ENCODE measurements at regions not wholly inside any gene's neighbourhood (a gene's known extent, or its start where the extent isn't known, plus 50 kb on each side); places are given as distances from the start of the nearest gene placed in this dataset.

- no peak for DNase-seq
Observed at GRCh38 chr4:112852601-112853000, 196.9 kb upstream of the ANK2 start.

- no peak for DNase-seq
Observed at GRCh38 chr4:112853662-112854256, 195.7 kb upstream of the ANK2 start.

DNA sequence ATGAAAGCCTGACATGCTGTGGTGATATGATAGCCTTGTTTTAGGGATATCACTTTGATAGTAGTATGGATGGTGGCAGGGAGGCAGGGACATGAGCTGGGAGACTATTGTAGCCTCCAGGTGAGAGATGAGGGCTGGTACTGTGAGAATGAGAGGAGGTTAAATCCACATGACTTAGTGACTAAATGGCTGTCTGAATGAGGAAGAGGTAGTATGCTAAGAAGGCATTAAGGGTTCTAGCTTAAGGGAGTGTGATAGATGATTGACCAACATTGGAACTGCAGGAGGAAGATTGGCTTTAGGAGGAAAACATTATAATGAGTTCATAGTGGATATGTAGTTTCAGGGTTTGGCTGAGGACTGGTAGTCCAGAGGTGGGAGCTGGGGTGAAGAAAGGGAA lies 195.0 kb upstream of the ANK2 start:
- DNase-seq = no peak

GRCh38 chr4:112855058-112855457 lies 194.4 kb upstream of the ANK2 start:
- DNase-seq = no peak

- DNase-seq = no peak
Observed at GRCh38 chr4:112857461-112857860, 192.0 kb upstream of the ANK2 start.

GRCh38 chr4:112858751-112859150 lies 190.7 kb upstream of the ANK2 start:
- DNase-seq = no peak

DNA sequence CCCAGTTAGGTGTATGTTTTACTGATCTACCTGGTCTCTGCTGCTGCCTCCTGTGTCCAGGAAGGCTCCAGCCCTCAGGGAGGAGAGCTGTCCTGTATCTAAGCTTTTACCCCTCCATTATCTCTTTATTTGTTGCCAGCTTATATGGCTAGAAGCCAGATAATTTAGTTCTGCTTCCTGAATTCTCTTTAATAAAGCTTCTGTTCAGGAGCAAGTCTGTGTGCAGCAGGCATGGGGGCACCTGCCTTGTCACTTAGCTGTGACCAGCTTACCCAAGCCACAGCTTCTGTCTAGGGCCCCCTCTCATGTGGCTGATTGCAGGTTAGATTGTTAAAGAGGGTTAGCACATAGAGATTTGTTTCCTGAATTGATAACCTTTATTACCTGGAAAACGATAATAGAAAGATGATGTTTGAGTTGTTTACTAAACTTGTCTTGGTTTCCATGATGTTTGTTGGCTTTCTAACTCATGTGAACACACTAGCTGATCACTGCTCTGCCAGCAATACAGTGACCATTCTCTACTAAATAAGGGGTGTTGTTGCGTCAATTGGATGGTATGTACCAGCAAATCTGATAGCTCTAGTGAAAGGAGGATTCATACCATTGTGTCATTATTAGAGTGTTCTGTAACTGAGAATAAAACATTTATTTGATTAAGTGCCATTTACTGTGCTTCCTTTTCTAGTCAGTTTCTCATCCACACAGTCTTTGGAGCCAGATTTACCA lies 189.8 kb upstream of the ANK2 start:
- no peak for DNase-seq

DNA sequence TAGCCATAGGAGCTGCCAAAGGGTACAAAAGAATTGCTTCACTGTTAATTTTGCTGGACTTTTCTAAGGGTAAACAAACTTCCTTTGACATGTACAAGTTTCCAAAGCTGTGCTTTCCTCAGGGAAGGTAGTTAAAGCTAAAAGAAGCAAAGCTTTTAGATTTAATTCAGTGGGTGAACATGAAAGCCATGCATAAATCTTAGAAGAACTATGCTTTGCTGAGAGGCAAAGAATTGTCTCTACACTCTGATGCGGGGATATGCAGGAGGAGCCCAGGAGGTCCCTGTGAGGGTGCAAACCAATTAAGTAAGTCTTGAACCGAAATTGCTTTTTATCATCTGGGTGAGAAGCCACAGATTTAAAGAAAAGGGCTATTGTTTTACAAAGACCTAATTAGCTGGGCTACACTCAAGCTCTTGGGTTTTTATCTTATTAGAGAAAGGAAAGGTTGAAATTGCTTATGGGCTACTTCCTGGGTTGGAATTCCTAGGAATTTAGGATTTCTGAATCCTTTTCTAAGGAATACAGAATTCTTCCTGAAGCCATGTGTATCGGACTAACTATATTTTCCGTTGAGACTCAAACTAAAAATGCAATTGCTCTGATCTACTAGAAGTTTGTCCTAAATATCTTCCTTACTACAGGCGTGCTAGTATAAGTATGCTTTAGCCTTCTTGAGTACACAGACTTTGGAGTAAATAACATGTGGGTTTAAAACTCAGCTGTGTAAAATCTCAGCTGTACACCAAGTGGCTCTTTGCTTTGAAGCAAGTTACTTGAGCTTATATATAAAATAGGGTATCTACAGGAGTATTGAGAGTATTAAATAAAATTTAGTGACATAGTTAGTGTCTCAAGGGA lies 188.4 kb upstream of the ANK2 start:
- no peak for DNase-seq

DNA sequence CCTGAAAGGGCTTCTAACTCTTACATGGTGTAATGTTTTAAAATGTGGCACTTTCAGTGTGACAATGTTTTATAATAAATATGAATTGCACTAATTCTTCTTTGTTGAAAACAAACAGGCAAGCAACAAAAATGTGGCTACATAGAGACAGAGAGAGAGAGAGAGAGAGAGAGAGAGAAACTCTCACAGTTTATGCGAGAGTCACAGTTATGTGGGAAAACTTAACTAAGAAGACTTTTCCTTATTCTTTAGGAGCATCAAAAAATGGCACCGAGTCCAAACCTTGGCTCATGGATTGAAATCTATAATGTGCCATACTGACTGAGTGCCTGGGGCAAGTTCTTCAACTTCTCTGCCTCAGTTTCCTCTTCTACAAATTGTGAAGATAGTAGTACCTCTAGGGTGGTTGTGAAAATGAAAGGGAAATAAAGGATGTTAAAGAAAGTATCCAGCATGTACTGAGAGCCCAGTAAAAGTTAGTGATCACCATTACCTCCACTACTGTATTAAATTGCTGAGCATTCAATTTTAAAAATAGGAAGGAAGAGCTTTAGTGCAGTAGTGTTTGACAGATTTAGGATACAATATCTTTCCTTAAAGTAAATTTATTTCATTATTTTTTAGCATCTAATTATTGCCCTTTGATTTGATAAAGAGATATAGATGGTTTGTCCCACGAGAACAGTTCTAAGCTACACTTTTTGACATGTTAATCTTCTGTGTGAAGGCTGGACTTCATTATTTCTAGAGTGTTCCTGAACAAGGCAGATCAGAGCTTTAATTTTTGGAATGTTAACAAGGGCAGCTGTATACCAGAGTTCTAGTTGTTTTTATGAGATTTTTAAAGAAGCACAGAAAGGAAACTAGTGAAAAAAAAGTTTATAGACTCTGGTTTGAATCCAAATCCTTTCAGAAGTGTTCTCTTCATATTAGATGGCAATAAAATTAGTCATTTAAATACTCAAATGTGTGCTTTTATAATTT lies 187.5 kb upstream of the ANK2 start:
- no peak for DNase-seq

- no peak for DNase-seq
Observed at GRCh38 chr4:112865443-112865842, 184.0 kb upstream of the ANK2 start.

DNA sequence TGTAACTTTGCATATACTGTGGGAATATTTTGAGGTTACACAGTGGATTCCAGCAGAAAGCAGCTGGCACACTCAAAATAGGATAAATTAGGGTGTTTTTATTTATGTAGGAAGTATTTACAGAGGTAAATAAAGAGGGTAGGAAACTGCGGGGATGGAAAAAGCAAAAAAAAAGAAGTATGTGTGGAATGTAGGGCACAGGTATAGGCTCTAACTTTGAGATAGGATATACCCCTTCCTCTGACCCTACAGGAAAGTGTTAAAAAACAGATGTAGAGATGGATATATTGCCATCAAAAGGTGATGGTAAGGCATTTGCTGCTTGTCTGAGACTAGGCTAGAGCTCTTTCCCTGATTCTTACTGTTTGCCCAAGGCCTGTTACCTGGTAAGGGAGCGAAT lies 173.1 kb upstream of the ANK2 start:
- DNase-seq = no peak

DNA sequence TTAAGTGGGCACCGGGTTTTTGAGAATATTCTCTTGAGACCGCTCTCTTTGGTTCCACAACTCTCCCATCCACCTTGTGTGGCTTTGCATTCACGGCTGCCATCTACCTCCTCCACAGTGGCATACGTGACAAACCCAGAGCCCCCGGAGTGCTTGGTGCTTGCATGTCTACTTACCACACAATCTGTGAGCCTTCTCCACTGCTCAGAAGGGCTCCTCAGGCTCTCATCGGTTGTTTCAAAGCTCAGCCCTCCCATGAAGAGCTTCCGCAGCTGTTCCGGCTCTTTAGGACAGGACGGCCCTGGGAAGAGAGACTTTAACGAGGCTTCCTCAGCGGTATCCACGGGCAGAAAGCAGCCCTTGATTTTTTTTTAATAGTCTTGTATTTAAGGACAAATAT lies 167.6 kb upstream of the ANK2 start:
- no peak for DNase-seq

- DNase-seq = no peak
Observed at GRCh38 chr4:112882286-112882685, 167.2 kb upstream of the ANK2 start.

DNA sequence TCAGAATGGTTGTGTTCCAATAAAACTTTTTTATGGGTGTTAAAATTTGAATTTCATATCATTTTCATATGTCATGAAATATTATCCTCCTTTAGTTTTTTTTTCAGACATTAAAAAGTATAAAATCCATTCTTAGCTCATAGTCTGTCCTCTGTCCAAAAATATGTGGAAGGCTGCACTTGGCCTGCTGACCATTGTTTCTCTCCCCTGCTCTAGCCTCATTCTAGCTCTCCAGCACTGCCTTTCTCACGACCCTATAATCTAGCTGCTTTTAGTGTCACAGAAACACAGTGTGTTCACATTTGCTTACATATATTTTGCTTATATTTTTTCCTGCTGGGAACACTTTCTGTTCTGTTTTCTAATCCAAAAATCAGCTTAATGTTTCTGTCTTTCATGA lies 165.0 kb upstream of the ANK2 start:
- DNase-seq = no peak

DNA sequence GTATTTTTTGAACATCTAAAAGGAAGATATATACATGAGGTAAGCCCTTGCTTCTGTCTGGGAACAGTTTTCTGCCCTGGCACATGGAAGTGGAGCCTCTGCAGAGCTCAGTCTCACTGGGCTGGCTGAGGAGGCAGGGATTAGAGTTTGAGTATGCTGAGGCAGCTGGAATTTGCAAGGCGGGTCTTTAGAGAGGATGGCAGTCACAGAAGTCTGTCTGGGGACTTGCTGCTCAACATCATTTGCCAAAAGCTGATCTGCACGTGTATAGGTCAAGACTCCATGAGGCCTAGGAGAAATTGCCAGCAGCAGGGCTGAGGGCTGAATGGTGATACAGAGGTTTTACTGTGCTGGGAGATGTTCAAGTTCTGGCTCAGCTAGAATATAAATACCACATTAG lies 163.6 kb upstream of the ANK2 start:
- no peak for DNase-seq

DNA sequence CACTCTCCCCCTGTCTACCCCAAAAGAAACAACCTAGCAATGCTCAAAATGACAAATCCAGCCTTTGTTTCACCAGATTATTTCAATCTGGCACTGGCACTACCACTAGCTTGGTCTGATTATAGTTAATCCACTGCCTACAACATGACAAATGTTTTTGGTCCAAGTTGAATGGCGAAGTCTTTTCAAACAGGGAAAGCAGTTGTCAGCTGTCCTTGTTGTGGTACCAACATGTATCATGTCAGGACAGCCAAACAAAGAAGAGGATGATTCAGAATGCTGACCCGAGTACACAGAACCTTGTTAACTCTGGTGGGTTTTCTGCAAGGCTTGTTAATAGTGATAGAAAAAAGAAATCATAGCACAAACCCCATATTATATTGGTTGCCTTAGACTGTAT lies 160.8 kb upstream of the ANK2 start:
- DNase-seq = no peak

GRCh38 chr4:112889199-112889598 lies 160.3 kb upstream of the ANK2 start:
- no peak for DNase-seq

DNA sequence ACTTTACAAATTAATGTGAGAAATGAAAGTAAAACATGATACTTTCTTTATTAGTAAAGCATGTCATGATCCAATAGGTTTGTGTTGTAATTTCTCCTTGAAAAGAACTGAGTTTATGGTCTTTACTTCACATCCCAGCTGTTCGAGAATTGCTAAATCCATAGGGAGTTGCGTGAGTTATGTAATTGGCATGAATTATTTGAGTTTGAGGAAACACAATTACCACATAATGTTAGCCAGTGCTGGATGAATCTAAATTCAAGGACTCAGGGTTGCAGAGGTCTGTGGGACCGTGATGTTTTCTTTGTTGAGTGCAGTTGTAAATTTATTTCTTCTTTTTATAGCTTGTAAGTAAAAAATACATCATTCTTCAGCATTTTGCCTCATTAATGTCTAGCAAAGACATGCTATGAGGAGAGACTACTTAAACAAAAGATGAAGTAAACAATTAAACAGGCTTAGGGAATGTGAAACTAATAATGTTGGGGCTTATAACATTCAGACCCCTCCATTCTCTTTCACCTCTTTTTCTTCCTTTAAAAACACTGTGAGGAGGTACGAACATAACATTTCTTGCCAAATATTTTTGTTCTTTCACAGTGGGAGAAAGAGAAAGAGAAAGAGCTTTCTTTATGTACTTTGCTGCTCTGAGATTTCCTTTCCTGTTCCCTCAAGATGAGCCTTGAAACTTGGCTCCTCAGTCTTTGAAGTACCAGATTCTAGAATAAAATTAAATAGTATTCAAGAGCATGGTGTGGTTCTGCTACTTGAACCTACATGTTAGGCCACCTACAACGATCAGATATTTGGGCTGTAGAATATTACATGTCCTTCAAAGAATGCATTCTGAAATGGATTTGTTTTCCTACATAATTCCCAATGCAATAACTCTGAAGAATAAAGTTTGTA lies 159.6 kb upstream of the ANK2 start:
- DNase-seq = no peak

- DNase-seq = no peak
Observed at GRCh38 chr4:112894480-112894879, 155.0 kb upstream of the ANK2 start.

DNA sequence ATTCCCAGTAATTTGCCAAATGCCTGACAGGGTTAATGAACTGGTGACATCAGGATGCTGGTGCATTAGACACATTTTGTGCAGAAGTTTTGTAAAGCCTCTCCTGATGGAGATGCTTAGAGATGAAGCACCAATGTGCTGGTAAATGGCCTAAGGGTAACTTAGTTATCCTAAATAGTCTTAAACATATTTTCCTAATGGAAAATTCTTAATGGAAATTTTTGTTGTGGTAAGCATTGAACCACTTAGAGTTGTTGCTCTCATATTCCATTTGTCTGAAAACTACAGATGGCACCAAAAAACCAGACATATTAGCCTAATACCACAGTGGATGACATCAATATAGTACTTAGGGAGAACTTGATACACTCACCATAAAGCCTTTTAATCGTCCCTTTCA lies 154.5 kb upstream of the ANK2 start:
- no peak for DNase-seq

GRCh38 chr4:112895811-112896608 lies 153.4 kb upstream of the ANK2 start:
- DNase-seq = no peak

Measured in CD4-positive, alpha-beta T cell treated with Interferon gamma for 1 hour (primary cell).